ENCODE measurements at regions not wholly inside any gene's neighbourhood (a gene's known extent, or its start where the extent isn't known, plus 50 kb on each side); places are given as distances from the start of the nearest gene placed in this dataset.

DNA sequence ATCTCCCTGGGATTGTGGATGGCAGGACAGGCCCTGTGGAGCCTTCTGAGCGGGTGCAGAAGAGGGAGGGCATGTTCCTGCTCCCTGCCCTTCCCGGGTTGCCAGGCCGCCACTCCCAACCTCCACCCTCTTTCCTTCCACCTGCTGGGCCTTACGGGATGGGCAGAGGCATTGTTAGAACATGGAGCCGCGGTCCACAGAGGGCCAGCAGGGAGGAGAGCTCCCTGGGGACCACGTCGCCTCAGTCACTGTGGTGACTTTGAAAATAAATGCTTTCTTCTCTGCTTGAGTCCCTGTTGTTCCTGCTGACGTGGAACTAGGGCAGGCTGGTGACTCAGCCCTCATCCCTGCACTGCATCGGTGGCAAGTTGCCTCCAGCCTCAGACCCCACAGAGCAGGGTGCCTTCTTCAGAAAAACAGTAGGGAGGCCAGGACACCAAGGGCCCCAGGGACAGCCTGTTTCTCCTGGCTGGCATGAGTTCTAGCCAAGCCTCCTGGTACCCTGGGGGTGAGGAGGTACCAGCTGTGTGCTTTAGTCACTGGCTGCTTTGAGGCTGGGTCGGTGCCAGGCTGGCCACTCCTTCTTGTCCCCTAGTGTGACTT, 224.9 kb downstream of the SEC14L1 start:
- peak; percentile 70 for DNase-seq

DNA sequence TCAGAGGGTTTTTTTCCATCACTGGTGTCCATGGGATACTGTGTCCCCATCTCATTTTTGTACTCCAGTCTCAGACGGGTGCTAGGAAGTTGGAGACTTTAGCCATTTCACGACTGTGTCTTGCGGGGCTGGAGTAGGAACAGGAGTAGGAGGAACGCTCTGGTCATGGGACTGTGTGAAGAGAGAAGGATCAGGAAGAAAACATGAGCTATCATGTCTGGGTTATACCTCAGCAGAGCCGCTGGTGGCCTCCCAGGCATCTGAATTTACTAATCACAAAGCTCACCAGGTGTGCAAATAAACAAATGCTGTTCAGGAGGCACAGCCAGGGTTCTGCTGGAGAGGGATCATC, 225.4 kb downstream of the SEC14L1 start:
- no peak for DNase-seq

DNA sequence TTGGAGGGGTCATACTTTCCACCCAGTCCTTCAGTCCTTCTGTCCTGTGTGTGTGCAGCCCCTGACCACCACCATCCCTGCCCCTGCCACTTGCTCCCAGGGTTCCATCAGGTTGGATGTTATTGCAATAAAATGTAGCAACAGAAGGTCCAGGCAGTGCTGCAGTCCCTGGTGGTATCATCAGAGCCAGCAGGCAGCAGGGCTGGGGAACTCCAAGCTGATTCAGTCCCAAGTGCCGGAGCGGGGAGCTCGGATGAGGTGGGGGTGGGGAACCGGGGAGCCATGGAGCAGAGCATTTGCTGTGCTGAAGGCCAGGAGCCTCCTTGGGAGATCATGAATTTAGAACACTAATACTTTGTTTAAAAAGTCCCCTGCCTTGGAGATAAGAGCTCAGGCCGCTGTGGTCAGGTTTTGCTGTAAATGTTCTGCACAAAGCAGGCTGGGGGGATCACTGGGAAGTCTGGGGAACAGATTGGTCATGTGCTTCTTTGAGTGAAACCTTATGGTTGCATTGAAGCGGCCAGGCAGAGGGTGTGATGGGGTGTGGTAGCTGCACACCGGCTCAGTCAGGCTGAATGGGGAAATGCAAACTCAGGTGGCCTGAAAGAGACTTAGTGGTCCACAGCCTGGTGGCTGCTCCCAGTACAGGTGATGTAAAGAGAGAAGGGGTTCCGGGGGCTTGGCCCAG, 225.9 kb downstream of the SEC14L1 start:
- DNase-seq: no peak

DNA sequence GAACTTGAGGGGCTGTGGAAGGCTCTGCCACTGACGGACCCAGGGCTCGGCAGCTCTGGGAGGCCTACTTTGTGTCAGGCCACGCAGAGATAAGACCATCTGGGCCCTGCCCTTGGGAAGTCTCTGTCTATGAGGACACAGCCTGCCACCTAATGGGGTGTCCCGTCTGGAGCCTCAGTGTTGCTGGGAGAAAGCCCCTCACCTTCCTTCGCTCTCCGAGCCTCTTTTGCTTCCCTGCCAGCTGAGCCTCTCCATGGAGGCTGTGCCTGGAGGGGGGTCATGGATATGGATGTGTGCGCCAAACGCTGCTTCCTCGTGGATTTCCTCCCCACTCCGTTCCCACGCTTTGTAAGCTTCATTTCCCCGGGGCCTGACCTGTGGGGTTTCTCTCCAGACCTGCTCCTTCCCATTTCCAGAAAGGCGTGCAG, 228.8 kb downstream of the SEC14L1 start:
- DNase-seq: no peak

DNA sequence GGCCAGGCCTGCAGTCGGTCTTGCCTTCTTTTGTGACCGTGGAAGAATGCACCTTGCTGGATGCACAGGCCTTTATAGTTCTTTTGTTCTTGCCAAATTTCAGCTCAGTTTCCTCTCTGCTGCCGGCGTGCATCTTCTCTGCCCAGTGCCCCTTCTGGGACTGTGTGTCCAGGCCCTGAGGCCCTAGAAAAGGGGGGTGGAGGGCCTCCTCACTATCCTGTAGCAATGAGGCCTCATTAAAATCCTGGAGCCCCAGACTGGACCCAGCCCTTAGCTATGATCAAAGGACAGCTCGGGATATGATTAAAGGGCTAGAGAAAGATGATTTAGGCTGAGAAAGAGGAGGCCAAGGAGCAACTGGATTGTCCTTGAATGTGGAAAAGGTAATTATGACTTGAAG, 229.8 kb downstream of the SEC14L1 start:
- no peak for DNase-seq

DNA sequence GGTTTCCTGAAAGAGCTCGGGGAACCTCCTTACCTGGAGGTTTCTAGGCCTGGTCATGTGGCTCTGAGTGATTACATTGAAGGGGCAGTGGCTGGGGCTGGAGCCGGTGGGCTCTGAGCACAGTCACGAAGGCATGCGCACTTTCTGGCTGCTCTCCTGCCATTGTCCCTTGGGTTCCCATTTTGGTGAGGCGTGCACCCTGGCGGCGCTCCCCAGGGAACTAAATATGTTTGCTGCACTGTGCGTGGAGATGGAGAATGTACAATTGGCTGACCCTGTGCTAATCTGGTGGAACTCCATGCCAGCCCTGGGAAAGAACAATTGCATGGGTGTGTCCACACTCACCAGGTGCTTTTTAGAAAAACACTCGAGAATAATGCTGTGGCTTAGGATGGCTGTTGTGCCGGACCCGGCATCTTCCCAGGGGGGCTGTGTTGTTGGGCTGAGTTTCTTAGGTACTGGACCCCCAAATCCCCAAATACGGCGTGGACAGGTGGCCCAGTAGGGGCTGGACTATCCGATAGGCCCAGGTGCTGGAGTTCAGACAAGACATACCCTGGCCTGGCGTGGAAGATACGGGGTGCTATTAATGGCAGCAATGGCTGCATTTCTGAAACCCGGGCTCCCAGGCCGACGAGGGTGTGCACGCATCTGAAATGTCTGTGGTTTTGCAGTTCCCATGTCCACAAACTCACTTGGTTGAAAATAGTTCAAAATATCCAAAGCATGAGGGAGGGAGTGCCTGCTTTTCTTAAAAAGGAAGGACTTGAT, 230.5 kb downstream of the SEC14L1 start:
- no peak for DNase-seq

DNA sequence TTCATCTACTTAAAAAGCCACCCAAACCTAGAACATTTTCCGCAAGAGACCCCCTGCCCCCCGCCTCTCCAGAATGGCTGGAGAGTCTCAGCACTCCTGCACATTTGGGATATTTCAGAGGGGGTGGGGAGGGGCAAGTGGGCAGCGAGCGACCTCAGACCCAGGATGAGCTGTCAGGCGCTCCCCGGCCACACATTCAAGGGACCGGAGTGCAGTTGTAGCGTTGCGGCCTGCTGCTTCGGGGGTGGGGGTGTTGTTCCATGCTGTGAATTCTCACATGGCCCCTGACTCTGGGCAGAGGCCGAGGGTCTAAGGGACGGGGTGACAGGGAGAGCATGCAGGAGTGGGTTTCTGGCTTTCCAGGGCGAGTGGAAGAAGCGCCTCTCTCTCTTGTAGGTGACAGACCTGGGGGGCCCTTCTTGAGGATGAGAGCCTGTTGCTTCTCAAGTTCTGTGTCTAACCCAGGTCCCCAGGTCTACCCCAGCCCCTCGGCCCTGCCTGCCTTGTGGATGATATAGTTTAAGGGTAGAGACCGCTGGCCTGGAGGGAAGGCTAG, 231.2 kb downstream of the SEC14L1 start:
- no peak for DNase-seq

DNA sequence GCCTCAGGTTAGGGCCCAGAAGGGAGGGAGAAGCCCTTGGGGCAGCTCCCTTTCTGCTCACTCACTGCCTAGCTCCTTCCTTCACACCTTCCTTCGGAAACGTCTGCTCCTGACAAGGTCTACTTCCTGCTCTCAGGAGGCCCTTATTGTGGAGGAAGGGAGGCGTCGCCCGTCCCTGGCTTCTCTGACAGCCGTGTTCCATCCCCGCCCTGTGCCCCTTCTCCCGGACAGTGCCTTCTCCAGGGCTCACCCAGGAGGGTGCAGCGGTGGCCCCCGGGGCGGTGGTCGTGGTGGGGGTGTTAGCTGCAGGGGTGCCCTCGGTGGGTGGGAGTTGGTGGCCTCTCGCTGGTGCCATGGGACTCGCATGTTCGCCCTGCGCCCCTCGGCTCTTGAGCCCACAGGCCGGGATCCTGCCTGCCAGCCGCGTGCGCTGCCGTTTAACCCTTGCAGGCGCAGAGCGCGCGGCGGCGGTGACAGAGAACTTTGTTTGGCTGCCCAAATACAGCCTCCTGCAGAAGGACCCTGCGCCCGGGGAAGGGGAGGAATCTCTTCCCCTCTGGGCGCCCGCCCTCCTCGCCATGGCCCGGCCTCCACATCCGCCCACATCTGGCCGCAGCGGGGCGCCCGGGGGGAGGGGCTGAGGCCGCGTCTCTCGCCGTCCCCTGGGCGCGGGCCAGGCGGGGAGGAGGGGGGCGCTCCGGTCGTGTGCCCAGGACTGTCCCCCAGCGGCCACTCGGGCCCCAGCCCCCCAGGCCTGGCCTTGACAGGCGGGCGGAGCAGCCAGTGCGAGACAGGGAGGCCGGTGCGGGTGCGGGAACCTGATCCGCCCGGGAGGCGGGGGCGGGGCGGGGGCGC, 231.9 kb downstream of the SEC14L1 start:
- peak; percentile 60 for DNase-seq

DNA sequence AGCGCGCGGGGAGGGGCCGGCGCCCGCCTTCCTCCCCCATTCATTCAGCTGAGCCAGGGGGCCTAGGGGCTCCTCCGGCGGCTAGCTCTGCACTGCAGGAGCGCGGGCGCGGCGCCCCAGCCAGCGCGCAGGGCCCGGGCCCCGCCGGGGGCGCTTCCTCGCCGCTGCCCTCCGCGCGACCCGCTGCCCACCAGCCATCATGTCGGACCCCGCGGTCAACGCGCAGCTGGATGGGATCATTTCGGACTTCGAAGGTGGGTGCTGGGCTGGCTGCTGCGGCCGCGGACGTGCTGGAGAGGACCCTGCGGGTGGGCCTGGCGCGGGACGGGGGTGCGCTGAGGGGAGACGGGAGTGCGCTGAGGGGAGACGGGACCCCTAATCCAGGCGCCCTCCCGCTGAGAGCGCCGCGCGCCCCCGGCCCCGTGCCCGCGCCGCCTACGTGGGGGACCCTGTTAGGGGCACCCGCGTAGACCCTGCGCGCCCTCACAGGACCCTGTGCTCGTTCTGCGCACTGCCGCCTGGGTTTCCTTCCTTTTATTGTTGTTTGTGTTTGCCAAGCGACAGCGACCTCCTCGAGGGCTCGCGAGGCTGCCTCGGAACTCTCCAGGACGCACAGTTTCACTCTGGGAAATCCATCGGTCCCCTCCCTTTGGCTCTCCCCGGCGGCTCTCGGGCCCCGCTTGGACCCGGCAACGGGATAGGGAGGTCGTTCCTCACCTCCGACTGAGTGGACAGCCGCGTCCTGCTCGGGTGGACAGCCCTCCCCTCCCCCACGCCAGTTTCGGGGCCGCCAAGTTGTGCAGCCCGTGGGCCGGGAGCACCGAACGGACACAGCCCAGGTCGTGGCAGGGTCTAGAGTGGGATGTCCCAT, 232.8 kb downstream of the SEC14L1 start:
- peak; percentile 61 for DNase-seq

DNA sequence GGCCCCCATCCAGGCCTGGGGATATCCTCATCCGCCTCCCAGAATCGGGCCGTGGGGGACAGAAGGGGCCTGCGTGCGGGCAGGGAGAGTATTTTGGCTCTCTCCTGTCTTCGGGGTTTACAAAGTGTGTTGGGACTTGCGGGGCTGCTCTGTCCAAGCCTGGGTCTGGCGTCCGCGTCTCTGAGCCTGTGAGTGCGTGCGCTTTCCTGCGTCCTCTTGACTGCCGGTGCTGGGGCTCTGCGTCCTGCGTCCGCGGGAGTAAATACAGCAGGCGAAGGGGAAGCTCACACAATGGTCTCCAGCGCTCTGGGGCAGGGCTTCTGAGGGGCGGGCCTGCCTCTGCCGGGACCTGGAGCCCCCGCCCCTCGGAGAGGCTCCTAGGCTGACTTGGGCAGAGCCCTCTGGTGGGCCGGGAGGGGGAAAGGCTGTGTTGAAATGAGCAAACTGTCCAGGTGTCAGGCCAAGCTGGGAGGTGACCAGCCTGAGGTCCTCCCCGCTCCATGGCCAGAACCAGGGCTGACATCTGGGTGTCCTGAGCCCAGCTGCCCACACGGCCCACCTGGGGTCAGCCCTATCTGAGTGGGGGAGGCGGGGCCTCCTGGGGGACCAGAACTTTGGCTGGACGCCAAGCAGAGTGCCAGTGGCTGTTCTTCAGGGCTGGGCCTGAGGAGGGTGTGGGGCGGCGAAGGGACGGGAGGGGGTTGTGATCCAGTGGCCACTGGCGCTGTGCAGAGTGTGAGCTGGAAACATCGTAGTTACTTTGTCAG, 233.6 kb downstream of the SEC14L1 start:
- peak; percentile 93 for DNase-seq

DNA sequence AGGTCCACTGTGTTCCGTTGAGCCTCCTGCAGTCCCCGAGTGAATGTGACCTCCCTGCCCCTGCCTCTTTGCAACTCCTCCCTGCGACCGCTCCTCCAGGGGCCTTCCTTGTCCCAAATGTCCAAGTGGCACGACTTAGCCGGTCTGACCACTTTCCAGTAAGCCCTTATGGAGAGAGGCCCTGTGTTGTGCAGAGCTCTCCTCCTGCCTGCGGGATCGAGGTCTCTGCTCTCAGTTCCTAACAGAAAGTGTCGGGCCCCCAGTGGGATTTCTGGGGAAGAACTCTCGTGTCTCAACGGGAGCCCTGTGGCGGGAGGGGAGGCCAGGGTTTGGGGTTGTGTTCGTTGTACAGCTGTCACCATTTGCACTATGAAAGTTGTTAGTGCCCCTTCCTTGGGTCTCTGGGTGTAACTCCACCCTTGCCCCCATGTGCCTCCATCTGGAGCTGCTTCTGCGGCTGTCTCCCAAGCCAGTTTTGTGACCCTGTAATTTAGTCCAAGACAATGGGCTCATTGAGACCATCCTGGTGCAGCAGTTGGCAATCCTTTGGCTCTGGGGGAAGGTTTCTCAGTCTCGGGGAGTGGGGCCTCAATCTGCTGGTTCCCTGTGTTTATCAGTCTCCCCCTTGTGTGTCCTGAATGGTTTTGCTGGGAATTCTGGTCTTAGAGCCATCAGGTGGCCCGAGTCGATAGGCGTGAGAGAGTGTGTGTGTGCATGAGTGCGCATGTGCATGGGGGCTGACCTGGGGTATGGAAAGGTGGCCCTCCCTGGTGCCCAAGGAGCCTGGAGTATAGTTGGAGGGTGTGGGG, 234.5 kb downstream of the SEC14L1 start:
- DNase-seq: no peak

DNA sequence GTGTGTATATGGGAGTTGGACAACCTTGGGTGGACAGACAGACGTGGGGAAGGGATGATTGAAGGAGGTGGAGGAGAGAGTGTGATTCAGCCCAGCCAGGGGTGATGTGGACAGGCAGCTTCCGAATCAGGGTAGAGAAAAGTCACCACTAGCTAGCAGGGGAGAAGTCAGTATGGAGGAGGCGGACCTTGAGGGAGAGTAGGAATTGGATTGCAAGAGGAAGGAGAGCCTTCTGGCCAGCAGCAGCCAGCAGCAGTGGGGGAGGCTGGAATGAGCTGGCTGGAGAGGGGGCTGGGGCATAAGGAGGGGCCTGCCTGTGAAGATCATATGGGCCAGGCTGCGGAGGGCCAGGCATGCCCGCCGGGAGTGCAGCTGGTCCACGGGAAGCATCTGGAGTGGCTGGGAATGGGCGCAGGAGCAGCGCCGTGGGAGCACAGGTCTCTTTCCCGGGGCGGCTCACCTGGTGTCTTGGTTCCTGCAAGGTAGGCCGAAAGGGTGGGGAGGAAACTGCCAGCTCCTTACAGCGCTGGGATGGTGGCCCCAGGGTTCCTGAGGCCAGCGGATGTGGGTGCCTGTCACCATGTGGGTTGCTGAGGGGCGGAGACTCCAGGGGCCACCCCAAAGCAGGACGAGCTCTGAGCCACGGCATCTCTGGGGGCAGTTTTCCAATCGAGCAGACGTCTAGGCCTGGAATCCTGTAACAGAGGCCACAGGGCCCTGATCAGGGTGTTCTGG, 235.3 kb downstream of the SEC14L1 start:
- no peak for DNase-seq

DNA sequence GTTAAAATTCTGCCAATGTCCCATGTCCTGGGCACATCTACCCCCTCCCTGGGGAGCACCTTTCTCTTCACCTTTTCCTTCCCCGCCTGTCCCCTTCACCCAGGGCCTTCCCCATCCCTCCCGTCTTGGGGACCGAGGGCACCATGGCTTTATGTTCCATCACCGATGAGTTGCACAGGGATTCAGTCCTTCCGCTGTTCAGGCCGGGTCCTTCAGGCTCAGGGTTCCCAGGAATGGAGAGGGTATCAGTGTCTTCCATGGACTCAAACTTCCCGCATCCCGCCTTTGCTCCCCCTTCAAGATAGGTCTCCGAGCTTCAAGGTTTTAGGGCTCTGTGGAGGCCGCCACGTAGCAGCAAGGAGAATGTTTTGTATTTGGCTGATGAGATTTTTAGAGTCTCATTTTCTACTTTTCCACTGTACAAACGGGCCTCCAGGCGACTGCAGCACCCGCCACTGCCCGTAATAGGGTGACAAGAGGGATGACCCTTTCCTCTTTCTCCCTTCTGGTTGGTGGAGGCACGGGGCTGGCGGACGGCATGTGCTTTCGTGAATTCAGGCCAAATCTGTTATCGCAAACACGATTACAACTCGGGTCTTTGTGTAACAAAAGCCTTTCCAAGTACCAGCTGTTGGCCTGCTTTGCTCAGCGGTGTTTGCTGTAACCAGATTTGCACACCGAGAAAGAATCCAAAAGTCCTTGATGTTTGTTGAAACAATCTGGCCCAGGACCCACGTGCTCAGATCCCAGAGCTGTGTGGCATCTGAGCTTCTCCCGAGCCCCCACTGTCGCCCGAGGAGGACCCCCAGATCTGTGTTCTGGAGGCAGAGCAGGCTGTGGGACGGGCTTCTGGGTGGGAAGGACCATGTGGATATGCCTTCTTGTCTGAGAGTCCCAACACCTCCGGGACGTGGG, 236.3 kb downstream of the SEC14L1 start:
- no peak for DNase-seq

DNA sequence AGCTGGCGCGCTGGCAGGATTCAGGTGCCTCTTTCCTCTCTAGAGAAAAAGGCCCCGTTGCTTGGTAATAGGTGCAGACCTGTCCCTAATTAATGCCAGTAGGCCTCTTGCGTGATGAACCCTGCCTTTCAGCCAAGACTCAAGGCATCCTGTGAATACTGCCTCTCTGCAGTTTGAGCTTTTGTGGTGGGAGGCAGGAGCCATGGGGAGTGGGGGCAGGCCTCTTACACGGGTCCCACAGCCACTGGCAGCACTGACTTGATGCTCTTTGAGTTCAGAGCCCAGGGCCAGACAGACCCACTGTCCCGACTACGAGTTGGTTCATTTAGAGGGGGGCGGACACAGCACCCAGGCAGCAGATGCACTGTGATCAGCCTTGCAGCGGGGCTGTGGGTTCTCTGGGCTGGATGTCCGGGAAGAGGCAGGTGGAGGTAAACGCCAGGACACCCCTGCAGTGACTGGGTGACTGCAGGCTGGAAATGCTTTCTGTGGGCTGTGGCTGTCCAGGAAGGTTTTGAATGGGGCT, 237.0 kb downstream of the SEC14L1 start:
- DNase-seq: no peak

DNA sequence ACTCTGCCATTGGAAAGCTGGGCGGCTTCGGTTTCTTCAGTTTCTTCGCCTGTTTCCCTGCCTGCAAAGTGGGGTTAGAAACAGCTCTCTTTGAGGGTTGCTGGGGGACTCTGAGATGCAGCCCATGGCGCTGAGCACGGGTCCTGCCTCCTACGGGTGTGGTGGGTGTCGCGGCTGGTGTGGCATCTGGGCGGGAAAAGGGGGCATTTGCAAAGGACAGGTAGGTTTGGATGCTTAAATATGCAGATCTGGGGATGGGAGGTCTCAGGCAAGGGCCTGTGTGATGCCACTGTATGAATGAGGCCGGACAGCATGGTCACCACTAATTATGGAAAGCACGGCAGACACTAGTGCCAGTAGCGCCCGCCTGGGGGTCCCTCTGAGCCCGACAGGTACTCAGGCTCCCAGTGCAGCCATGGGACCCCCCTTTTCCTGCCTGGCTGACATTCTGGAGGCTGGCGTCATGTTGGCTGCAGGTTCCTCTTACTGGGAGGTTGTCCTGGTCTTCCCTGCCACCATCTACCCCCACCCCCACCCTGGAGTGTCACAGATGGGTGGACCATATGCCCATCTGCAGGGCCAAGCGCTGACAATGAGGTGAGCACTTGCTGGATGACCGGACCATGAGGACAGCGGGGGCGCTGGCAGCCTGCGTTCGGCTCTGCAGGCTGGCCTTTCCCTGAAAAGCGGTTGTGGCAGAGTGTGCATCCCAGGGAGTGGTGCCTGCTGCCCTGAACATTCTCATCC, 237.7 kb downstream of the SEC14L1 start:
- DNase-seq: no peak

DNA sequence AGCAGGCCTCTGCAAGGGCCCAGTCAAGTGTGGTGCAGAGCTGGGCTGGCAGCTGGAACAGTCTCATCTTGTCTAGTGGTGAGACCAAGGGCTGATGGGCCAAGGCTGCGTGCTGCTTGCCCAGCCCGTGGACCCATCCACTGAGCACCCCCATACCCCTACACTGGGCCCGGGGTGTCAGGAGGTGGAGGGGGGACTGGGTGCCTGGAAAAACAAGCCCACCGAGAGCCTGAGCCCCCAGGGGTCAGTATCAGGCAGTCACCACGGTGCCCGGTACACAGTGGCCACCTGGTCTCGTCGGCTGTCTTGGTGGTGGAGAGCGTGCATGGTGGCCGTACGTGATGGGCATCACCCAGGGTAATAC, 238.3 kb downstream of the SEC14L1 start:
- DNase-seq: no peak

DNA sequence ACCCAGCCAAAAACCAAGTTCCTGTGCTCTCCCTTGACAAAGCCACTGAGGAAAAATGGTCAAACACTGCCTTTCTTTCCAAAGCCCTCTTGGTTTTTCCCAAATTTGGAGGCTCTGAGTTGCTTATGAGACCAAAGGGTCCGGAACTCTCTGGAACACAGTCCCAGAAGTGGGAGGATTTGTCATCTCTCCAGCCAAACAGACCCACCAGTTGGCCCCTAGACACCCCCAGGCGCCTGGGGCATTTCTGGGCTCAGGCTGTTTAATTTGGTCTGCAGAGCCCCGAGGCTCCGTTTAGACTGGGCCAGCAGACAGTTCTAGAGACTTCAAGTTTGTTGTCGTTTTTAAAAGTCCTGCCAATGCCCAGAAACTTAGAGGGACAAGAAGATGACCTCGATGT, 239.1 kb downstream of the SEC14L1 start:
- DNase-seq: no peak
